ENCODE measurements at regions not wholly inside any gene's neighbourhood (a gene's known extent, or its start where the extent isn't known, plus 50 kb on each side); places are given as distances from the start of the nearest gene placed in this dataset.

GRCh38 chr13:89269737-89270136, 1598.6 kb downstream of the SLITRK5 start:
- no peaks in the 10 kb centered on the region for H3K27me3 ChIP-seq
- no peak for DNase-seq (ENCODE audit: low spot score)
- no peak overlapping the region for H3K4me3 ChIP-seq
- TF ChIP-seq EZH2 (IDR thresholded peaks at IDR 0.05; ENCODE audit: borderline replicate concordance) (no peak), EZH2phosphoT487 (IDR thresholded peaks at IDR 0.05; ENCODE audit: low read depth, severe bottlenecking, unreplicated experiment) (no peak), CTCF (IDR thresholded peaks at IDR 0.05; ENCODE audit: poor library complexity) (no peak)
- no peaks in the 10 kb centered on the region for H3K9me3 ChIP-seq (ENCODE audit: low read depth)
- no peak overlapping the region for H3K4me2 ChIP-seq
- no peak overlapping the region for H3K27ac ChIP-seq
- no peak overlapping the region for H2AFZ ChIP-seq
- no peaks in the 10 kb centered on the region for H4K20me1 ChIP-seq (ENCODE audit: insufficient read depth, poor library complexity, severe bottlenecking)
- no peaks in the 10 kb centered on the region for H3K79me2 ChIP-seq
- H3K36me3 ChIP-seq (replicated peaks; ENCODE audit: insufficient read depth, low read depth): no peaks in the 10 kb centered on the region
- no peaks in the 10 kb centered on the region for H3K4me1 ChIP-seq (ENCODE audit: insufficient read depth)
- H3K9me2 ChIP-seq (replicated peaks; ENCODE audit: insufficient read depth): no peaks in the 10 kb centered on the region
- 42% methylated on average over 2 of the region's 2 CpGs for WGBS (ENCODE audit: low lambda C conversion rate, missing lambda C conversion rate)

- 81% methylated on average over 3 of the region's 3 CpGs for WGBS (ENCODE audit: low lambda C conversion rate, missing lambda C conversion rate)
These were observed 1599.6 kb downstream of the SLITRK5 start for GRCh38 chr13:89270736-89271135.

GRCh38 chr13:89279374-89279773, 1608.2 kb downstream of the SLITRK5 start:
- Histone ChIP-seq H3K79me2 (no peaks in the 10 kb centered on the region), H3K9me2 (replicated peaks; ENCODE audit: insufficient read depth) (no peaks in the 10 kb centered on the region), H4K20me1 (ENCODE audit: insufficient read depth, poor library complexity, severe bottlenecking) (no peaks in the 10 kb centered on the region), H3K4me3 (no peak overlapping the region), H3K9me3 (ENCODE audit: low read depth) (no peaks in the 10 kb centered on the region), H3K27ac (no peak overlapping the region), H2AFZ (no peak overlapping the region), H3K4me2 (no peak overlapping the region), H3K4me1 (ENCODE audit: insufficient read depth) (no peaks in the 10 kb centered on the region), H3K27me3 (no peaks in the 10 kb centered on the region), H3K36me3 (replicated peaks; ENCODE audit: insufficient read depth, low read depth) (no peaks in the 10 kb centered on the region)
- 63% methylated on average over 5 of the region's 5 CpGs for WGBS (ENCODE audit: low lambda C conversion rate, missing lambda C conversion rate)
- peak; percentile 43 for DNase-seq (ENCODE audit: low spot score)
- no peak for TF ChIP-seq CTCF (IDR thresholded peaks at IDR 0.05; ENCODE audit: poor library complexity)
- TF ChIP-seq EZH2phosphoT487 (IDR thresholded peaks at IDR 0.05; ENCODE audit: low read depth, severe bottlenecking, unreplicated experiment): no peak
- TF ChIP-seq EZH2 (IDR thresholded peaks at IDR 0.05; ENCODE audit: borderline replicate concordance): no peak

More at GRCh38 chr13:89270736-89271135, 1599.6 kb downstream of the SLITRK5 start:
- Histone ChIP-seq H3K9me3 (ENCODE audit: low read depth) (no peaks in the 10 kb centered on the region), H3K4me2 (no peak overlapping the region), H3K9me2 (replicated peaks; ENCODE audit: insufficient read depth) (no peaks in the 10 kb centered on the region), H3K4me1 (ENCODE audit: insufficient read depth) (no peaks in the 10 kb centered on the region), H3K36me3 (replicated peaks; ENCODE audit: insufficient read depth, low read depth) (no peaks in the 10 kb centered on the region), H3K4me3 (no peak overlapping the region), H2AFZ (no peak overlapping the region), H4K20me1 (ENCODE audit: insufficient read depth, poor library complexity, severe bottlenecking) (no peaks in the 10 kb centered on the region), H3K27ac (no peak overlapping the region), H3K79me2 (no peaks in the 10 kb centered on the region), H3K27me3 (no peaks in the 10 kb centered on the region)
- no peak for DNase-seq (ENCODE audit: low spot score)
- TF ChIP-seq EZH2phosphoT487 (IDR thresholded peaks at IDR 0.05; ENCODE audit: low read depth, severe bottlenecking, unreplicated experiment): no peak
- no peak for TF ChIP-seq EZH2 (IDR thresholded peaks at IDR 0.05; ENCODE audit: borderline replicate concordance)
- no peak for TF ChIP-seq CTCF (IDR thresholded peaks at IDR 0.05; ENCODE audit: poor library complexity)

- Histone ChIP-seq H4K20me1 (ENCODE audit: insufficient read depth, poor library complexity, severe bottlenecking) (no peaks in the 10 kb centered on the region), H3K27ac (no peak overlapping the region), H3K9me2 (replicated peaks; ENCODE audit: insufficient read depth) (no peaks in the 10 kb centered on the region), H3K9me3 (ENCODE audit: low read depth) (no peaks in the 10 kb centered on the region), H3K4me3 (no peak overlapping the region), H3K27me3 (no peaks in the 10 kb centered on the region), H2AFZ (no peak overlapping the region), H3K4me1 (ENCODE audit: insufficient read depth) (no peaks in the 10 kb centered on the region), H3K4me2 (no peak overlapping the region), H3K36me3 (replicated peaks; ENCODE audit: insufficient read depth, low read depth) (no peaks in the 10 kb centered on the region), H3K79me2 (no peaks in the 10 kb centered on the region)
- DNase-seq (ENCODE audit: low spot score): no peak
- TF ChIP-seq EZH2phosphoT487 (IDR thresholded peaks at IDR 0.05; ENCODE audit: low read depth, severe bottlenecking, unreplicated experiment) (no peak), EZH2 (IDR thresholded peaks at IDR 0.05; ENCODE audit: borderline replicate concordance) (no peak), CTCF (IDR thresholded peaks at IDR 0.05; ENCODE audit: poor library complexity) (no peak)
- WGBS (ENCODE audit: low lambda C conversion rate, missing lambda C conversion rate): 80% methylated on average over 3 of the region's 3 CpGs
These were observed 1610.2 kb downstream of the SLITRK5 start for GRCh38 chr13:89281331-89281730.
